ENCODE measurements at regions not wholly inside any gene's neighbourhood (a gene's known extent, or its start where the extent isn't known, plus 50 kb on each side); places are given as distances from the start of the nearest gene placed in this dataset.

- peaks cover 25% of the 10 kb centered on the region for H3K4me1 Mint-ChIP-seq
- H3K9me3 Mint-ChIP-seq, result peaks cover 5% of the 10 kb centered on the region
- H3K27me3 Mint-ChIP-seq (ENCODE audit: low read depth), result no peaks in the 10 kb centered on the region
- no peak overlapping the region for H3K27ac Mint-ChIP-seq
- no peak overlapping the region for H3K4me3 Mint-ChIP-seq
- no peak for TF ChIP-seq CTCF (IDR thresholded peaks at IDR 0.05; ENCODE audit: unreplicated experiment in 3 of 3)
- H3K36me3 Mint-ChIP-seq (ENCODE audit: low read depth), result no peaks in the 10 kb centered on the region
Measured at GRCh38 chr5:98641671-98642070, 131.8 kb upstream of the RGMB start.

GRCh38 chr5:98643569-98643968 is 129.9 kb upstream of the RGMB start:
- Mint-ChIP-seq H3K9me3 (peaks cover 5% of the 10 kb centered on the region), H3K27ac (no peak overlapping the region), H3K27me3 (ENCODE audit: low read depth) (no peaks in the 10 kb centered on the region), H3K4me1 (peaks cover 11% of the 10 kb centered on the region), H3K4me3 (no peak overlapping the region), H3K36me3 (ENCODE audit: low read depth) (no peaks in the 10 kb centered on the region)
- TF ChIP-seq CTCF (IDR thresholded peaks at IDR 0.05; ENCODE audit: unreplicated experiment in 3 of 3), result no peak

- Mint-ChIP-seq H3K4me1 (no peaks in the 10 kb centered on the region), H3K27me3 (ENCODE audit: low read depth) (no peaks in the 10 kb centered on the region), H3K4me3 (no peak overlapping the region), H3K27ac (no peak overlapping the region), H3K36me3 (ENCODE audit: low read depth) (no peaks in the 10 kb centered on the region), H3K9me3 (no peaks in the 10 kb centered on the region)
- TF ChIP-seq CTCF (IDR thresholded peaks at IDR 0.05; ENCODE audit: unreplicated experiment in 3 of 3), result no peak
Measured at GRCh38 chr5:98651715-98652114, 121.7 kb upstream of the RGMB start.

- Mint-ChIP-seq H3K9me3 (no peaks in the 10 kb centered on the region), H3K4me1 (no peaks in the 10 kb centered on the region), H3K4me3 (no peak overlapping the region), H3K27me3 (ENCODE audit: low read depth) (no peaks in the 10 kb centered on the region), H3K27ac (no peak overlapping the region), H3K36me3 (ENCODE audit: low read depth) (no peaks in the 10 kb centered on the region)
- no peak for TF ChIP-seq CTCF (IDR thresholded peaks at IDR 0.05; ENCODE audit: unreplicated experiment in 3 of 3)
Measured at GRCh38 chr5:98656125-98656795, 117.2 kb upstream of the RGMB start.

GRCh38 chr5:98656796-98657195 is 116.7 kb upstream of the RGMB start:
- H3K4me1 Mint-ChIP-seq, result no peaks in the 10 kb centered on the region
- H3K27ac Mint-ChIP-seq, result no peak overlapping the region
- H3K36me3 Mint-ChIP-seq (ENCODE audit: low read depth), result no peaks in the 10 kb centered on the region
- no peaks in the 10 kb centered on the region for H3K9me3 Mint-ChIP-seq
- no peaks in the 10 kb centered on the region for H3K27me3 Mint-ChIP-seq (ENCODE audit: low read depth)
- no peak overlapping the region for H3K4me3 Mint-ChIP-seq
- no peak for TF ChIP-seq CTCF (IDR thresholded peaks at IDR 0.05; ENCODE audit: unreplicated experiment in 3 of 3)

GRCh38 chr5:98657559-98657958 is 115.9 kb upstream of the RGMB start:
- no peaks in the 10 kb centered on the region for H3K4me1 Mint-ChIP-seq
- no peak for TF ChIP-seq CTCF (IDR thresholded peaks at IDR 0.05; ENCODE audit: unreplicated experiment in 3 of 3)
- H3K36me3 Mint-ChIP-seq (ENCODE audit: low read depth), result no peaks in the 10 kb centered on the region
- no peaks in the 10 kb centered on the region for H3K9me3 Mint-ChIP-seq
- no peak overlapping the region for H3K4me3 Mint-ChIP-seq
- no peaks in the 10 kb centered on the region for H3K27me3 Mint-ChIP-seq (ENCODE audit: low read depth)
- H3K27ac Mint-ChIP-seq, result no peak overlapping the region
